AG04450 (cell line): ENCODE measurements at regions not wholly inside any gene's neighbourhood (a gene's known extent, or its start where the extent isn't known, plus 50 kb on each side); places are given as distances from the start of the nearest gene placed in this dataset.

Source experiments
- CTCF ChIA-PET: fragments of 300-600, 350-600 bp; formaldehyde crosslinking; extraction: SDS; loops from one replicate; lab custom pipeline; 2022; ENCODE audit warnings: antibody characterized with exemption, inconsistent platforms; lab: Charles Lee
- POLR2A ChIA-PET: fragments of 350-600 bp; formaldehyde crosslinking; extraction: SDS; loops from one replicate; lab custom pipeline; 2021; ENCODE audit warnings: antibody characterized with exemption, inconsistent platforms; lab: Yijun Ruan, JAX
- DNase-seq: peaks from one replicate; pipeline ENCODE4 v3.0.0-alpha.2; 2011; ENCODE audit warnings: low read depth, low spot score
- H3K27ac ChIP-seq: one replicate; pipeline ENCODE4 v1.5.1; 2012; ENCODE audit warnings: low read depth, low read length, control low read depth
- H3K27me3 ChIP-seq: one replicate; pipeline ENCODE4 v1.6.0; 2012; ENCODE audit warnings: low read length; ENCODE audit not compliant: control insufficient read depth, insufficient read depth
- H3K4me3 ChIP-seq: 2 replicates; pipeline ENCODE4 v1.5.1; 2011; ENCODE audit warnings: mild to moderate bottlenecking, low read depth, low read length, control low read depth
- H3K9me3 ChIP-seq: 2 replicates; pipeline ENCODE4 v1.5.1; 2012; ENCODE audit warnings: low read length; ENCODE audit not compliant: control insufficient read depth, insufficient read depth
- CTCF ChIP-seq: IDR thresholded peaks from 2 replicates; pipeline ENCODE4 v1.5.1; 2011; ENCODE audit warnings: low read depth, low read length, control low read depth, inconsistent platforms

- no peak for TF ChIP-seq CTCF
- CTCF ChIA-PET, result interaction anchor here (1.2 kb wide), 1 partner anchor 159 kb away, joined by 3 read pairs; no protein-coding TSS in a partner anchor
- DNase-seq, result no peak
These were observed 225.3 kb downstream of the MC4R start for GRCh38 chr18:60147323-60147722.

GRCh38 chr18:60146220-60146960 lies 226.2 kb downstream of the MC4R start:
- POLR2A ChIA-PET, result no interaction called here
- no peak overlapping the region for H3K4me3 ChIP-seq
- DNase-seq, result no peak
- no peak for TF ChIP-seq CTCF
- peaks cover 2% of the 10 kb centered on the region for H3K27me3 ChIP-seq
- no peaks in the 10 kb centered on the region for H3K9me3 ChIP-seq
- CTCF ChIA-PET, result interaction anchor here (1.0 to 1.2 kb wide), 2 partner anchors 158 to 226 kb away, joined by 3 read pairs; partner anchors contain the start of gene MC4R
- H3K27ac ChIP-seq, result no peak overlapping the region

More at GRCh38 chr18:60147323-60147722, 225.3 kb downstream of the MC4R start:
- no peaks in the 10 kb centered on the region for H3K9me3 ChIP-seq
- POLR2A ChIA-PET, result no interaction called here
- peaks cover 2% of the 10 kb centered on the region for H3K27me3 ChIP-seq
- H3K27ac ChIP-seq, result no peak overlapping the region
- no peak overlapping the region for H3K4me3 ChIP-seq

DNA sequence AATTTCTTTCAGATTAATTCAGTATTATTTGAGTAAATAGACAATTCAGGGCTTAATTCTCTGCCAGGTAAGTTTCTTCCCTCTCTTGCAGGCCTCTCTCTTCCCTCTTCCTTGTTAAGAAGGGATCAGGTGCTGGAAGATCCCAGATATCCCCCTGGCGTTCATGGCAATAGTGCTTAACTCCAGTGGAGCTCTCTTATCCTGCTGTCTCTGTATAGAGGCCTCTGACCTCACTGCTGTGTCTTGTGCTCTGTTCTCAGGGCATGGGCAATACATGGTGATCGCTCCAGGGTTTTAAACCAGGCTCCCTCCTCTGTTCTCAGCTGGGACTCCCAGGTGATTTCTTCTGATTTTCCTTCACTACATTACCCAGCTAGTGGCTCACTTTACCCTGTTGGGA lies 226.8 kb downstream of the MC4R start:
- DNase-seq, result no peak
- CTCF ChIA-PET, result interaction anchor here (1.0 kb wide), 1 partner anchor 227 kb away, joined by 3 read pairs; the partner anchor contains the start of gene MC4R
- Histone ChIP-seq H3K4me3 (no peak overlapping the region), H3K27ac (no peak overlapping the region), H3K9me3 (no peaks in the 10 kb centered on the region), H3K27me3 (peaks cover 2% of the 10 kb centered on the region)
- POLR2A ChIA-PET, result no interaction called here
- TF ChIP-seq CTCF, result no peak

DNA sequence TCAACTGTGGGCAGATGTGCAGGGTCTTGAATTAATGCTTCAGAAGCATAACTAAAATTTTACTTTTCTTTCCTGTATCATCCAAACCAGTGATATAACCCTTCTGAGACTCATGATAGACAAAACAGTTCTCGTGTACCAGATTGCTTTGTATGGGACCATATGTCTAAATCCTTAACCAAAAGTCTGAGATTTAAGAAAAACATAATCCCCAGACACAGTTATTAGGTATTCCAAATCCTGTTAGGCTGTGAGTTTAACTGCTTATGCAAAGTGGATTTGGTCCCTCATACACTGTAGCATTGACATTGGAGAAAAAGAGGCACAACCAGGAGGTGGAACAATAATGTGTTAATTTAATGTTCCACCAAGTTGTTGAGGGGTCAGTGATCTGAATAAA lies 235.0 kb downstream of the PMAIP1 start:
- no peak for TF ChIP-seq CTCF
- no peaks in the 10 kb centered on the region for H3K27me3 ChIP-seq
- ChIA-PET POLR2A (no interaction called here), CTCF (no interaction called here)
- H3K9me3 ChIP-seq, result no peaks in the 10 kb centered on the region
- DNase-seq, result no peak
- H3K27ac ChIP-seq, result no peak overlapping the region
- H3K4me3 ChIP-seq, result no peak overlapping the region

- no peak for DNase-seq
- ChIA-PET CTCF (no interaction called here), POLR2A (no interaction called here)
- H3K27me3 ChIP-seq, result no peaks in the 10 kb centered on the region
- H3K27ac ChIP-seq, result no peak overlapping the region
- H3K4me3 ChIP-seq, result no peak overlapping the region
- no peaks in the 10 kb centered on the region for H3K9me3 ChIP-seq
- TF ChIP-seq CTCF, result no peak
These were observed 230.5 kb downstream of the PMAIP1 start for GRCh38 chr18:60130284-60130683.
